HG03045 (cell line): ENCODE measurements at regions not wholly inside any gene's neighbourhood (a gene's known extent, or its start where the extent isn't known, plus 50 kb on each side); places are given as distances from the start of the nearest gene placed in this dataset.

Source experiments
- ATAC-seq: cut with Tn5 transposase; IDR thresholded peaks from one replicate; pipeline ENCODE4 v1.9.1; 2021; ENCODE audit warnings: mild to moderate bottlenecking, moderate library complexity; ENCODE audit not compliant: unreplicated experiment

DNA sequence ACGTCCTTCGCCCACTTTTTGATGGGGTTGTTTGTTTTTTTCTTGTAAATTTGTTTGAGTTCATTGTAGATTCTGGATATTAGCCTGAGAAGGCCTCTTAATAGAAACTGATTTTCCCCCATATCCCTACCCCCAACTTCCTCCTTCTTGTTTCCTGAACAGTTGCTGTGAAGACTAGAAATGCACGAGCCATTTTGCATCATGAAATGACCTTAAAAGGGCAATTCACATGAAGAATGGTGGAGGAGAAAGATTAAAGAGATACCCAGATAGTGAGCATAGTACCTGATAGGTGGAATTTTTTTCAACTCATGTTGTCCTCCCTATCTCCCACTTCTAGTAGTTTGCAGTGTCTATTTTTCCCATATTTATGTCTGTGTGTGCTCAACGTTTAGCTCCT, 55.2 kb upstream of the KCNH8 start:
- no peak for ATAC-seq

DNA sequence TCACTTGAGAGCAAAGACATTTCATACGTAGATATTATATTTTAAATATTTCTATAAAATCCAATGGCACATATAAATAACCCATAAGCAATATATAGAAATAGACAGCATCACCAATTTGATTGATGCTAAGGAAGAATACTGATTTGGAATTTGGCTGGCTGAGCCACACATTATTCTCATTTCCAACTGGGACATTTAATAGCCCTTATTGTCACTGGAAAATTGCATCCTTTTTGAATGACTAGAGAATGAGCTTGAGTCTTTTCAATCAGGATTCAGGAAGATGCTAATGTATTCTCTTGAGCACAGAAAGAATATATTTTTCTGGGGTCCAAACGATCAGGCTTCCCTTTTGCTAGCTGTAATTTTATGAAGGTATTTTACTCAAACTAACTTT, 70.9 kb upstream of the KCNH8 start:
- no peak for ATAC-seq

- ATAC-seq: no peak
Observed at GRCh38 chr3:19075037-19075436, 73.3 kb upstream of the KCNH8 start.

DNA sequence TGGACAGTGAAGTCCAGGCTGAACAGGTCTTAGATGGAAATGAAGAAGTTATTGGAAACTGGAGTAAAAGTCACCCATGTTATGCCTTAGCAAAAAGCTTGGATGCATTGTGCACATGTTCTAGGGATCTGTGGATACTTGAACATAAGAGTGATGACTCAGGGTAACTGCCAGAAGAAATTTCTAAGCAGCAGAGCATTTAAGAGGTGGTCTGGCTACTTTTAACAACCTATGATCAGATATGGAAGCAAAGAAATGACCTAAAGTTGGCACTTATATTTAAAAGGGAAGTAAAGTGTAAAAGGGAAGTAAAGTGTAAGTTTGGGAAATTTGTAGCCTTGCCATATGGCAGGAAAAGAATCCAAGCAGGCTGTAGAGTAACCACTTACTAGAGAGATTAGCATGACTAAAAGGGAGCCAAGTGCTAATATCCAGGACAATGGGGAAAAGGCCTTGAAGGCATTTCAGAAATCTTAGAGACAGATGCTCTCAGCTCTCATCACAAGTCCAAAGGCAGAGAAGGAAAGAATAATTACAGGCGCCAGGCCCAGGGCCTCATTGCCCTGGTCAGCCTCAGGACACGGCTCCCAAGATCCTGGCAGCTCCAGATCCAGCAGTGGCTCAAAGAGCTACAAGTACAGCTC, 73.9 kb upstream of the KCNH8 start:
- no peak for ATAC-seq

- ATAC-seq: no peak
Observed at GRCh38 chr3:19073341-19074105, 74.8 kb upstream of the KCNH8 start.

GRCh38 chr3:19070325-19070724, 78.0 kb upstream of the KCNH8 start:
- ATAC-seq: no peak

GRCh38 chr3:19065027-19065426, 83.3 kb upstream of the KCNH8 start:
- no peak for ATAC-seq

DNA sequence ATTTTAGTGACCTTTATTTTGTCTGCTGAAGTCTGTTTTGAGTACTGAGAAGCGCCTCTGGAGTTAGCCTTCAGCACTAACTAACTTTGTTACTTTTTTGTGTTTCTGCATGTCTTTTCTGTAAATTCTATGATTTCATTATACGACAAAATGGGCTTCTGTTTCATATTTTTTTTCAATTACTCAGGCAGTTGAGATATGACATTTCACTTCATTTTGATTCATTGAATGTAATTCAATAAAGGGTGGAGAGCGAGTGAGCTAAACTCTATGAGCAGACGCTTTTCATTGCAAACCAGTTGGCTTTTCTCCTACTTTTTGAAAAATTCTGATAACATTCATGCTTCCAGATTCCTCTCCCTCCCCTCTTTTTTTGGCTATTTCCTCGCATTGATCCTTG, 84.4 kb upstream of the KCNH8 start:
- no peak for ATAC-seq

GRCh38 chr3:19060404-19060803, 87.9 kb upstream of the KCNH8 start:
- ATAC-seq: no peak

- ATAC-seq: no peak
Observed at GRCh38 chr3:19052874-19053273, 95.4 kb upstream of the KCNH8 start.

- ATAC-seq: no peak
Observed at GRCh38 chr3:19046440-19046839, 101.9 kb upstream of the KCNH8 start.

- no peak for ATAC-seq
Observed at GRCh38 chr3:19030522-19030839, 117.8 kb upstream of the KCNH8 start.

GRCh38 chr3:19029837-19030521, 118.3 kb upstream of the KCNH8 start:
- ATAC-seq: no peak

DNA sequence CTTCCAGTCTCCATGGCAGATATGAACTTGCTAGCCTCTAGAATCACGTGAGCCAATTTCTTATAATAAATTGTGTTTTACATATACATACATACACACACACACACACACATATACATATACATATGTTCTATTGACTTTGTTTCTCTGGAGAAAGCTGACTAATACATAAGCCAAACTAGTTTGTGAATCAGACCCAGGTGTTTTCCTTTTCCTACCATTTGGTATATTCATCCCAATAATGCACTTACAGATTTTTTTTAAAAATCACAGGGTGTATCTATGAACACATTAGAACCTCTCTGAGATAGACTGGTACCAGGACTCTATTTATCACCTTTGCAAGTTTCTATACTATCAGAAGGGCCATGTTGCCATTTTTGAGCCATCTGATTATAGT, 122.9 kb upstream of the KCNH8 start:
- ATAC-seq: no peak

DNA sequence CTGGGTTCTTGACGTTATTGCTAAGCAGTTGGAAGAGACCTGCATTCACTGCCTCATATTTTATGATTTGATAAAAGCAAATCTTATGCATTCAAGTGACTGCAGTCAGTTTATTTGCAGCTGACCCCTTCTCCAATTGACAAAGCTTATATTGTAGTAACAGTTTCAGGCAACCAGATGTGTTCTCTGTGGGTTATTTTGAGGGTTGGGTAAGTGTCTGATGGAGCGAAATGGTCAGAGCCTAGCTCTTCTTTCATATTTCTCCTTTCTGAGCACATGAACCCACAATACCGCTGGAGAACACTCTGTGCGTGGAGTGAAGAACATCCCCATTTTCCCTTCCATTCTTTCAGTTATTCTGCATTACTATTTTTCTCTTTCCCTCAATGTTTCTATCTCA, 125.8 kb upstream of the KCNH8 start:
- ATAC-seq: no peak

GRCh38 chr3:19016851-19017250, 131.5 kb upstream of the KCNH8 start:
- no peak for ATAC-seq

GRCh38 chr3:19013879-19014278, 134.4 kb upstream of the KCNH8 start:
- ATAC-seq: no peak

GRCh38 chr3:19012846-19013245, 135.5 kb upstream of the KCNH8 start:
- no peak for ATAC-seq

GRCh38 chr3:19002606-19003005, 145.7 kb upstream of the KCNH8 start:
- ATAC-seq: no peak

- ATAC-seq: no peak
Observed at GRCh38 chr3:18998069-18998468, 150.2 kb upstream of the KCNH8 start.

- ATAC-seq: no peak
Observed at GRCh38 chr3:18992709-18993108, 155.6 kb upstream of the KCNH8 start.

- ATAC-seq: no peak
Observed at GRCh38 chr3:18989237-18989795, 159.0 kb upstream of the KCNH8 start.
